HUDEP-2 (cell line): ENCODE measurements at regions not wholly inside any gene's neighbourhood (a gene's known extent, or its start where the extent isn't known, plus 50 kb on each side); places are given as distances from the start of the nearest gene placed in this dataset.

Experiments
- DNase-seq, 76 experiments: peaks; one replicate each; lab custom pipeline; 2025; ENCODE audit not compliant: unreplicated experiment in 76 of 76; lab: John Stamatoyannopoulos, UW

GRCh38 chr13:112187527-112188297 is 120.8 kb downstream of the SOX1 start:
- DNase-seq: no peak

DNA sequence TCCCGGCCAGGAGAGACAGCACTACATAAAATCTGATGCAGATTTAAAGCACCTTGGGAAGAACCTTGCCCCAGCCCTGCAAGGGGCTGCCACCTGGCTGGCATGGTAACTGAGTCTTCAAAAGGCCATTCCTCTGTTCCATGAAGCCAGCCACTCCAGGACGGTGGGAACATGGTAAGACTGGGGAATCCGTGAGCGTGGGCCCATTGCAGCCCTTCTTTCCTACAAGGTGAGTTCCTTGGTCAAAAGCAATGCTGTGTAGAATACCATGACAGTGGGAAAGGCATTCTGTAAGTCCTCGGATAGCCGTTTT is 121.3 kb downstream of the SOX1 start:
- DNase-seq: no peak

DNA sequence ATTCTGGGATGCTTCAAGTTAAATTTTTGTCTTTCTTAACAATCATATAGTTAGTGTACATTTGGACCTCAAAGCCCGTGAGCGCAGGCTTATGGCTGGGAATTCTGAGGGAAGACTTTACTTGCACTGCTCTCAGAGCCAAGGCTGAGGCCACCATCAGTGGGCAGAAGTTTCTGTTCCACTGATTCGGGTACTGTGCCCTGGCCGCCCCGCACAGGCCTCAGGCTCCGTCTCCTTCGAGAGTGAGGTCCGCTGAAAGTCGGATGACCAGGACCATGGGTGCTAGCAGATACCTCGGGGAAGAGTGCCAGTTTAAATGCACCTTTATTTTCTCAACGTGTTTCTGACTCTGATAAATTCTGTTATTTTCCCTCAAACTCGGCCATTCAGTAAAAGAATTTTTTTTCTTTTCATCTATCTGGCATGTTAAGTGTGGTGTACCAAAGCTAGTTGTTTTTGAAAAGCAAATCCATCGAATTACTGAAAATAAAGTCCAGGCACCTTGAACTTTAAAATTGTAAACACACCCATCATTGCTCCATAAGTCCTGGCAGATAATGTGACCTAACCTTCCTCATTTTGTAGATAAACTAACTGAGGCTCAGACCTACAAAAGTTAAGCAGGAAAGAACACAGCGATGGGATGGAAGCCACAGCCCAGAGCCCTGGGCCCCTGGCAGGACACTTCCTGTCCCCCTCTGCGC is 126.7 kb downstream of the SOX1 start:
- no peak for DNase-seq

- no peak for DNase-seq
Observed at GRCh38 chr13:112194167-112194530, 127.2 kb downstream of the SOX1 start.

- DNase-seq: no peak
Observed at GRCh38 chr13:112194579-112194978, 127.6 kb downstream of the SOX1 start.

GRCh38 chr13:112198396-112199010 is 131.6 kb downstream of the SOX1 start:
- no peak for DNase-seq

- DNase-seq: no peak
Observed at GRCh38 chr13:112200200-112200599, 133.3 kb downstream of the SOX1 start.

DNA sequence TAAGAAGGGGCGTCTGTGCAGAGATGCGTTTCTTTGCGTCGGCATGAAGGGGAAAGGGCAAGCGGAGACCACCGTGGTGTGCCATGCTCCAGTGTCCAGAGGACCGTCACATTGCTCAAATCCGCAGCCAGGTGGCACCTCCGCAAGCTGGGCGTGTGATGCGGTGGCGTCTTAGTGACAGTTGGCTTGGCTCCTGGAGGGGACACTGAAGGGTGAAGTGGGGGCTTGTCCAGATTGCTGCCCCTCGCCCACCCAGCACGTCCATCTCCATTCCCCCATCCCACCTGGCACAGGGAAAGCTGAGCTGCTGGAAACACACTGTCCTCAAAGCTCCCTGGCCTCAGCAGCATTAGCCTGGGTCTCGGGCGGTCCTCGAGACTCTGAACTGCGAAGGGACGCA is 135.3 kb downstream of the SOX1 start:
- no peak for DNase-seq

DNA sequence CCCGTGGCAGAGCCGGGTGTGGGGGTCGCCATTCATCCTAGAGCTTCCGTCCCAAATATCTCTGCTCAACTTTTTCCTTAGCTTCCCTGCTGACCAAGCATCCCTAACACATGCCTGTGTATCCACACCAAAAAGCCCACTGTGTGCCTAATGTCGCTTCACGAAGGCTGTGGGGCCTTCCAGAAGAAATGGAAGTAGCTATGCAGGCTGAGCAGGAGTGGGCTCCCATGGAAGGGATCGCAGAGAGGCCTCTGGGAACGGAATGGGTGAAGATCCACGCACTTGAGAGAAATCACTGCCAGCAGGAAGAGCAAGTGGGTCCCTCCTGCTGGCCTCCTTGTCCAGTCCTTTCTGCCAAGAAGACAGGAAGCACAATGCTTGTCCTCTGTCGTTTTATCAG is 136.0 kb downstream of the SOX1 start:
- DNase-seq: no peak

- no peak for DNase-seq
Observed at GRCh38 chr13:112203614-112204013, 136.7 kb downstream of the SOX1 start.

- DNase-seq: no peak
Observed at GRCh38 chr13:112204346-112205327, 137.7 kb downstream of the SOX1 start.

- DNase-seq: no peak
Observed at GRCh38 chr13:112205990-112206389, 139.0 kb downstream of the SOX1 start.

DNA sequence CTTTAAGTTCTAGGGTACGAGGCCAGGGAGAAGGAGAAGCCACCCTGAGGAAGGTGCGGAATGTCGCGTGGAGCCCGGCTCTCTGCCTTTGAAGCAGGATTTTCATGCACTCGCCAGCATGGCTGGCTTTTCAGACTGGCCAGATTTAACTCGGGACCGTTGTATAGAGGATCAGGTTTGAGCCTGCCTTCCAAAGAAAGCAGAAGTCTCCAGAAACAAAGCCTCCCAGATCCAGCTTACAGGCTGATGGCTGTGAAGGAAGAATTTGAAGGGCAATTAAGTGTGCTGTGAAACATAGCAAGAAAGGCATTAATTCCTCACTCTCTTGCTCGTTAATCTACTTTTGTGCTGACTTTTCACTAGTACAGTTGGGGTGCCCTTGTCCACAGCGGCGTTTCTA is 140.2 kb downstream of the SOX1 start:
- no peak for DNase-seq

DNA sequence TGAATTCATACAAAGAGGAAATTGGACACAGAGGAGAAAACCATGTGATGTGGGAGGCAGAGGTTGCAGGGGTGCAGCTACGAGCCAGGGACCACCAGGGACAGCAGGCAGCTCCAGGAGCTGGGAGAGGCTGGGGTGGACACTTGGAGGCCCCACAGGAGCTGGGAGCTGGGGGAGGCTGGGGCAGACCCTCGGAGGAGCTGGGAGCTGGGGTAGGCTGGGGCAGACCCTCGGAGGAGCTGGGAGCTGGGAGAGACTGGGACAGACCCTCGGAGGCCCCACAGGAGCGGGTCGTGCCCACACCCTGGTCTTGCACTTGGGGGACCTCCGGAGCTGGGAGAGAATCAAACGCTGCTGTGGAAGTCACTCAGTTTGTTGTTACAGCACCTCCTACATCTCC is 141.7 kb downstream of the SOX1 start:
- DNase-seq: no peak

- no peak for DNase-seq
Observed at GRCh38 chr13:112209266-112209665, 142.3 kb downstream of the SOX1 start.

GRCh38 chr13:112209711-112210110 is 142.8 kb downstream of the SOX1 start:
- no peak for DNase-seq

DNA sequence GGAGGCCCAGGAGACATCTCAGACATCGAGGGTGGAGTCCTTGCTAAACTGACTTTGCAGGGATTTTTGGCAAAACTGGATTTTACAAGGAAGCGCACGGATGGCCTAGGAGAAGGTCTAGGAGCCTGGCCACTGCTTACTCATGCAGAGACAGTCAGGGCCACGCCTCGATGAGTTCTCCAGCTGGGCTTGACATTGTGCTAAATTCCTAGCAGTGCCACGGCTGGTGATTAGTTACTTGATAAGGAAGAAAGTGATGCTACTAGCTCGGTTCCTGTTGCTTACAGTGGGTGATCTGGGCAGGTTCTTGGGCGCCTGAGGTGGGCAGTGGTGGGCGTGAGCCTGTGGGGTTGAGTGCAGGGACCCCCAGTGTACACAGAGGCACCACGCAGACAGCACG is 143.4 kb downstream of the SOX1 start:
- no peak for DNase-seq

DNA sequence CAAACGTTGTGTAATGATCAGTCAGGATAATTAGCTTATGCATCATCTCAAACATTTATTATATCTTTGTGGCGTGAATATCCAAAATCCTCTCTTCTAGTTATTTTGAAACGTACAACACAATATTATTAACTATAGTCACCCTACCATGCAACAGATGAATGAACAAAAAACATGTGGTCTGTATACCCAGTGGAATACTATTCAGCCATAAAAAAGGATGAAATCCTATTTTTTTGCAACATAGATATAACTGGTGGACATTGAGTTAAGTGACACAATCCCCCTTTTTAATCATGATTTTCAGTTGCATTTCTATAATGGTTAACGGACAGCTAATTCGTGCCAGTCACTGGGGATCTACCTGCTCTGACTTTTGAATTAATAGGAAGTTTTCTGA is 145.6 kb downstream of the SOX1 start:
- DNase-seq: no peak

DNA sequence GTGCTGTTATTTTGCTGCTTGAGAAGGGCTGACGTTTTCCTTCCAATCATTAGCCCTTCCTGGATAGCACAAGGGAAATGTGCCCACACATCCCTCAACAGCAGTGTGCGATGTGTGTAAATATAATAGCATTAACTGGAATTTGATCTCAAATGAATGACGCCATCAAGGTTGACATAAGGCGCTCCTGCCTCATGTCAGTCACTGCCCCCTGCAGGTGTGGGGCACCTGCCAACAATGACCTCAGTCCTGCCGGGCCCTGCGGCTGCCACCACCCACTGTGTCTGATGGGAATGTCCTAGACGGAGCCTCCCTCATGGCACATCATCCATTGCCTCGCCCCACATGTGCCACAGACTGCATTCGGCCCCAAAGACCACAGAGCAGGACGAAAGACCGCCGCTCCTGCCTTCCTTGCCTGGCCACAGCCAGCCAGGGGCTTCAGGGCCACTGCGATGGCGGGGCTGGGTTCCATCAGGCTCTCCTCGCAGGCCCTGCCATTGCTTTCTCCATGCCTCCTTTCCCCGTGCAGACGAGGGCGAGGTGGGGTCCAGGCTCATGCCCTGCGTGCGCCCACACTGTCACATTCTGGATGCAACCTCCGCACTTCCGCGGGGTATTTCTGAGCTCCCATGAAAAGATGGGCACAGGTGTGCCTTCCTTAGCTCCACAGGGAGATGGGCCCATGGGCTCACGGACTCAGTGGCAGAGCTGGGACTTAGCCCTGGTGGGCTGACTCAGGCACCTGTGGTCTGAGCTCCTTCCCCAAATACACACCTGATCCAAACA is 146.7 kb downstream of the SOX1 start:
- no peak for DNase-seq

DNA sequence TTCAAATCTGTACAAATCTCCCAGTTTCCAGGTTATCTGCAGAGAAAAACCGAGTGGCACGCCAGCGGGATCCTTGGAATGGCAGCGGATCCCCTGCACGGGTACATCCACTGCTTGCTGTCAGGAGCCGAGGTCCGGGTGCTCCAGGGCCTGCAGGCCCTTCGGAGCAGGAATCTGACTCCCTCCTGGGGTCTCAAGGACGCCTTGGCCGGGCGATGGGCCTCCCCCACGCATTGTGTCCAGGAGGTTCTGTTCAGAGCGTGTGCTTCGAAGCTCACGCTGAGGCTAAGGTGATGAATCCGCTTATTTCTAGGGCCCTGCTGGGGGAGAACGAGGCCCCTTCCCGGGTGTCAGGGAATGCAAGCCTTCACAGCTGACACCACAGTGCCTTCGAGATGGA is 148.9 kb downstream of the SOX1 start:
- DNase-seq: no peak
